Mucosa of rectum (tissue), 2 donors: ENCODE measurements at regions not wholly inside any gene's neighbourhood (a gene's known extent, or its start where the extent isn't known, plus 50 kb on each side); places are given as distances from the start of the nearest gene placed in this dataset.

Experiments used
- H3K27ac ChIP-seq, 2 donors: one replicate each; pipeline ENCODE4 v1.7.0; 2013; ENCODE audit warnings: inconsistent platforms in 2 of 2, low read depth in 2 of 2, low read length in 2 of 2
- H3K27me3 ChIP-seq, 2 donors: one replicate each; pipeline ENCODE4 v1.7.0; 2013; ENCODE audit warnings: low read length in 2 of 2; ENCODE audit not compliant: control insufficient read depth in 2 of 2, insufficient read depth in 2 of 2
- H3K36me3 ChIP-seq, 2 donors: one replicate each; pipeline ENCODE4 v1.7.0; 2013; ENCODE audit warnings: low read length in 2 of 2; ENCODE audit not compliant: control insufficient read depth in 2 of 2, insufficient read depth in 2 of 2
- H3K4me1 ChIP-seq, 2 donors: one replicate each; pipeline ENCODE4 v1.7.0; 2013; ENCODE audit warnings: low read length in 2 of 2, mild to moderate bottlenecking in 1 of 2; ENCODE audit not compliant: control insufficient read depth in 2 of 2, insufficient read depth in 2 of 2
- H3K4me3 ChIP-seq, 2 donors: one replicate each; pipeline ENCODE4 v1.7.0; 2013; ENCODE audit warnings: low read length in 2 of 2
- H3K9ac ChIP-seq, 2 donors: one replicate each; pipeline ENCODE4 v1.7.0; 2013; ENCODE audit warnings: low read length in 2 of 2, low read depth in 1 of 2, mild to moderate bottlenecking in 1 of 2
- H3K9me3 ChIP-seq, 2 donors: one replicate each; pipeline ENCODE4 v1.7.0; 2013; ENCODE audit warnings: low read length in 2 of 2; ENCODE audit not compliant: control insufficient read depth in 2 of 2
- donor health status: healthy.
- donor health status: Normal muscosa, but diverticular disease.

- Histone ChIP-seq H3K4me1 (no peaks in the 10 kb centered on the region), H3K36me3 (no peaks in the 10 kb centered on the region), H3K4me3 (no peak overlapping the region), H3K27ac (no peak overlapping the region), H3K27me3 (no peaks in the 10 kb centered on the region), H3K9ac (no peak overlapping the region), H3K9me3 (no peaks in the 10 kb centered on the region)
Measured at GRCh38 chr13:39963612-39964011, 308.1 kb downstream of the COG6 start.

DNA sequence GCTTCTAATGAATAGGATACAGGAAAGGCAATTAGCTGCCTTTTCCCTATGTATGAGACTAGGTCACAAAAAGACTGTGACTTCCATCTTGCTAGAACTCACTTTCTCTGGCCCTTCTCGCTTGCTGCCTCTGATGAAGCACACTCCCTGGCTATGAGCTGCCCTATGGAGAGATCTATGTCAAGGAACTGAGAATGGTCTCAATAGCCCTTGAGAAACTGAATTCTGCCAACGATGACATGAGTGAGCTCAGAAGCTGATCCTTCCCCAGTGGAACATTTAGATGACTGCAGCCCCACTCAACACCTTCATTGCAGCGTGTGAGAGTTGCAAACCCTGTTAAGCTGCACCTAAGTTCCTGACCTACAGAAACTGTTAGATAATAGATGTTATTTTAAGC is 309.8 kb downstream of the COG6 start:
- no peaks in the 10 kb centered on the region for H3K4me1 ChIP-seq

DNA sequence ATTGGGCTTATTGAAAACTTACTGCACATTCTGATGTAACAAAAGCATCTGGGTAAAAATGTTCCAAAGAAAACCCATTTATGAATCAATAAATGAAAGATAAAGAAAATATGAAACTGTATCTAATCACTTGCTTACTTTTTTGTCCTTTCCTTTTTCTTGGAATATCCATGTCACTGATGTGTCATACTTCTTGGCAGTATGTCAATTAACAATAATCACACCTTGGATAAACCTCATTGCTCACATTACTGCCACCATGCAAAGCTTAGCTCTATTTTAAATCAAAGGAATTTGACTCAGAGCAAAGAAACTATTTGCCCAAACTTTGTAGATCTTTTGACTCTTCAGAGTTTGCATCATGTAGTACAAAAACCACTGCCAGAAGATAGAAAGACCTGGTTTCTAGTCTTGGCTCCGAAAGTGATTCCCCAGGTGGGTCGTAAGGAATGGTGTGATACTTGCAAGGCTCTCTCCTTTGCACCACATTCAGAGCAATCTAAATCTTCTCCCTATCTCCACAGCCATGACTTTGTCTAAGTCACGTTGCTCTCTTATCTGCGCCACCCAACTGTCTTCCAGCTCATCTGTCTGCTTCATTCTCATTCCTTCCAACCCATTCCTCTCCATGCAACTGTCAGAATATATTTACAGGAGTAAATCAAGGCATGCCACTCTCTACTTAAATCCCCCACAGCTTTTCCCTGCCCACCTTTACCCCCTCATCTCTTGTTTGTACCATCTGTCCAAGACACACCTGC is 311.9 kb downstream of the COG6 start:
- Histone ChIP-seq H3K27ac (no peak overlapping the region), H3K27me3 (no peaks in the 10 kb centered on the region), H3K36me3 (no peaks in the 10 kb centered on the region)

More for the DNA sequence above, 309.8 kb downstream of the COG6 start:
- Histone ChIP-seq H3K9me3 (no peaks in the 10 kb centered on the region), H3K9ac (no peak overlapping the region), H3K27me3 (no peaks in the 10 kb centered on the region), H3K36me3 (no peaks in the 10 kb centered on the region), H3K27ac (no peak overlapping the region), H3K4me3 (no peak overlapping the region)

GRCh38 chr13:39968646-39969475 is 313.4 kb downstream of the COG6 start:
- Histone ChIP-seq H3K4me3 (no peak overlapping the region), H3K36me3 (no peaks in the 10 kb centered on the region), H3K4me1 (no peaks in the 10 kb centered on the region), H3K9ac (no peak overlapping the region), H3K27ac (no peak overlapping the region), H3K9me3 (no peaks in the 10 kb centered on the region), H3K27me3 (no peaks in the 10 kb centered on the region)

More for the DNA sequence above, 311.9 kb downstream of the COG6 start:
- no peaks in the 10 kb centered on the region for H3K9me3 ChIP-seq
- no peak overlapping the region for H3K9ac ChIP-seq
- no peaks in the 10 kb centered on the region for H3K4me1 ChIP-seq
- no peak overlapping the region for H3K4me3 ChIP-seq

- no peak overlapping the region for H3K27ac ChIP-seq
- no peaks in the 10 kb centered on the region for H3K27me3 ChIP-seq
- no peaks in the 10 kb centered on the region for H3K9me3 ChIP-seq
- H3K9ac ChIP-seq: no peak overlapping the region
- H3K4me1 ChIP-seq: no peaks in the 10 kb centered on the region
- H3K4me3 ChIP-seq: no peak overlapping the region
- no peaks in the 10 kb centered on the region for H3K36me3 ChIP-seq
Measured at GRCh38 chr13:39970177-39970846, 314.9 kb downstream of the COG6 start.

DNA sequence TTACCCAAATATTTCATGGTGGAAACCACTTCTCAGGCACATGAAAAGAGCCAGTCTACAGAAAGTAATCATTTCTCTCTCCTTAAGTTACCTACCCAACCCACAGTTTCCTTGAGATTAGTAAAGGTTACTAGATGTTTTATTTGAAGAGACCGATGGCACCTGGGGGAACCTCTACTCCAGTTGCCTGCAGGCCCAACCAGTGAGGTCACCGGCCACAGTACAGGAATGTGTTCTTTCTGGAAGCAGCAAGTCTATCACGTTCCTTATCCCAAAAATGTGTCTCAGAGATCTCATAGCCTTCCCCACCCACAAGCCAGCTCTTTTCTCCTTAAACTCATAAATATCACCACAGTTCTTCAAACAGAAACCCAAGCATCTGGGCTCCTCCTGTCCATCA is 316.1 kb downstream of the COG6 start:
- H3K9ac ChIP-seq: no peak overlapping the region
- H3K9me3 ChIP-seq: no peaks in the 10 kb centered on the region
- H3K4me3 ChIP-seq: no peak overlapping the region
- no peaks in the 10 kb centered on the region for H3K36me3 ChIP-seq
- no peak overlapping the region for H3K27ac ChIP-seq
- H3K4me1 ChIP-seq: no peaks in the 10 kb centered on the region
- no peaks in the 10 kb centered on the region for H3K27me3 ChIP-seq

GRCh38 chr13:39976481-39976880 is 321.0 kb downstream of the COG6 start:
- Histone ChIP-seq H3K27me3 (no peaks in the 10 kb centered on the region), H3K27ac (no peak overlapping the region), H3K4me1 (no peaks in the 10 kb centered on the region), H3K9ac (no peak overlapping the region), H3K4me3 (no peak overlapping the region), H3K9me3 (no peaks in the 10 kb centered on the region), H3K36me3 (no peaks in the 10 kb centered on the region)

DNA sequence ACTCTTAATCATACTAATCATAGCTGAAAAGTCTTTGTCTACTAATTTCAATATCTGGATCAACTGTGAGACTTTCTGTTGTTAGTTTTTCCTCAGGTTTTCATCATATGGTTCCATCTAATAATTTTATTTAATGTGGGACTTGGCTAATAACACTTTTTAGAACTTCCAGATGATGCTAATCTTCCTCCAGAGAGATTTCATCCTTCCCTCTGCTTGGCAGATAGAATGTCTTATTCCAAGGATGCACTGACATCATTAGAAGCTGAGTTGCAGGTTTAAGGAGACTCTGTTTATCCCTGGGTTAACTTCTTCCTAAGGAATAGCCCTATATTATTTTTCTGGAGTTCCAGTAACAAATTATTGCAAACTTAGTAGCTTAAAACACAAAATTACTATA is 325.6 kb downstream of the COG6 start:
- H3K4me1 ChIP-seq: no peaks in the 10 kb centered on the region
- no peak overlapping the region for H3K4me3 ChIP-seq
- H3K9ac ChIP-seq: no peak overlapping the region
- no peaks in the 10 kb centered on the region for H3K9me3 ChIP-seq
- no peak overlapping the region for H3K27ac ChIP-seq
- H3K36me3 ChIP-seq: no peaks in the 10 kb centered on the region
- no peaks in the 10 kb centered on the region for H3K27me3 ChIP-seq

GRCh38 chr13:39982745-39983144 is 327.3 kb downstream of the COG6 start:
- no peaks in the 10 kb centered on the region for H3K9me3 ChIP-seq
- no peak overlapping the region for H3K4me3 ChIP-seq
- no peaks in the 10 kb centered on the region for H3K27me3 ChIP-seq
- no peak overlapping the region for H3K27ac ChIP-seq
- H3K4me1 ChIP-seq: no peaks in the 10 kb centered on the region
- no peak overlapping the region for H3K9ac ChIP-seq
- H3K36me3 ChIP-seq: no peaks in the 10 kb centered on the region

DNA sequence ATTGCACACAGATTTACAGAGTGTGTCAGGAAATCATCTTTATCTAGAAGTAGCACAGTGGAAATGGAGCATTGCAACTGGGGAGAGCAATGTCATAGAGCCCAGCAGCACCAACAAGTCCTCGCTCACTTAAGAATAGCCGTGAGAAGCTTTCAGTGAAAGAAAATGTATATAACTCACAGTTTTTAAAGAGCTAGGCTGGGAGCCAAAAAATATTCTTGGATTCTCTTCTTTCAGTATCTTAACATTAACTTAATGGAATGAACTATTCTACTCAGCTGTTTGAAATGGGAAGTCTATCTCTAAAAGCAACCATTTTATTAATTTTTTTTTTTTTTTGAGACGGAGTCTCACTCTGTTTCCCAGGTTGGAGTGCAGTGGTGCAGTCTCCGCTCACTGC is 329.6 kb downstream of the COG6 start:
- H3K4me3 ChIP-seq: no peak overlapping the region
- H3K27me3 ChIP-seq: no peaks in the 10 kb centered on the region
- H3K36me3 ChIP-seq: no peaks in the 10 kb centered on the region
- no peak overlapping the region for H3K27ac ChIP-seq
- H3K9ac ChIP-seq: no peak overlapping the region
- no peaks in the 10 kb centered on the region for H3K4me1 ChIP-seq
- H3K9me3 ChIP-seq: no peaks in the 10 kb centered on the region
